CD4-positive, alpha-beta T cell (primary cell): ENCODE measurements at regions not wholly inside any gene's neighbourhood (a gene's known extent, or its start where the extent isn't known, plus 50 kb on each side); places are given as distances from the start of the nearest gene placed in this dataset.

Experiments used
- ATAC-seq: fragments of 200-7000 bp; cut with Tn5 transposase; one replicate; pipeline ENCODE4 v1.10.0; 2022; ENCODE audit warnings: mild to moderate bottlenecking; ENCODE audit not compliant: poor library complexity
- CTCF ChIA-PET: fragments of 350-600 bp; sonication (Branson Sonifier 250); formaldehyde crosslinking; loops from one replicate; lab custom pipeline; 2021; ENCODE audit warnings: antibody characterized with exemption, inconsistent platforms; lab: Charles Lee
- POLR2A ChIA-PET: fragments of 350-600 bp; sonication (Branson Sonifier 250); formaldehyde crosslinking; loops from one replicate; lab custom pipeline; 2021; ENCODE audit warnings: antibody characterized with exemption, inconsistent platforms; lab: Charles Lee
- DNase-seq, 14 experiments: peaks; one replicate each; pipeline ENCODE4 v3.0.0-alpha.2; 2013 to 2020; ENCODE audit warnings: mixed read lengths in 2 of 14
- H3K27ac ChIP-seq, 2 donors: one replicate each; pipeline versions ENCODE4 v1.5.1 to v1.7.0; 2013; ENCODE audit warnings: low read length in 2 of 2, low read depth in 1 of 2, mild to moderate bottlenecking in 1 of 2
- H3K27me3 ChIP-seq, 2 experiments: 1 replicate in 1 of 2; 2 replicates in 1 of 2; pipeline versions ENCODE4 v1.6.1 to v1.7.0; 2013; ENCODE audit warnings: low read length in 2 of 2, control low read depth in 1 of 2, mild to moderate bottlenecking in 1 of 2, moderate library complexity in 1 of 2; ENCODE audit not compliant: insufficient read depth in 2 of 2, control insufficient read depth in 1 of 2
- H3K36me3 ChIP-seq: one replicate; pipeline ENCODE4 v1.6.1; 2013; ENCODE audit warnings: low read length, control low read depth; ENCODE audit not compliant: insufficient read depth
- H3K4me1 ChIP-seq: one replicate; pipeline ENCODE4 v1.6.1; 2013; ENCODE audit warnings: low read length, control low read depth; ENCODE audit not compliant: insufficient read depth
- H3K4me3 ChIP-seq: one replicate; pipeline ENCODE4 v1.5.1; 2013; ENCODE audit warnings: mild to moderate bottlenecking, low read length, moderate library complexity
- H3K9me3 ChIP-seq, 2 experiments: 1 replicate in 1 of 2; 2 replicates in 1 of 2; pipeline versions ENCODE4 v1.6.1 to v1.7.0; 2013; ENCODE audit warnings: low read length in 2 of 2, mild to moderate bottlenecking in 2 of 2, control low read depth in 1 of 2, moderate library complexity in 1 of 2; ENCODE audit not compliant: control insufficient read depth in 1 of 2, insufficient read depth in 1 of 2
- H3K27ac Mint-ChIP-seq: one replicate; pipeline ENCODE4 v1.8.0; 2020; ENCODE audit warnings: mixed read lengths
- H3K27me3 Mint-ChIP-seq: one replicate; pipeline ENCODE4 v1.8.0; 2021; ENCODE audit warnings: mixed read lengths
- H3K36me3 Mint-ChIP-seq: one replicate; pipeline ENCODE4 v1.8.0; 2021; ENCODE audit warnings: low read depth, mixed read lengths
- H3K4me1 Mint-ChIP-seq: one replicate; pipeline ENCODE4 v1.8.0; 2021; ENCODE audit warnings: low read depth, mixed read lengths
- H3K4me3 Mint-ChIP-seq: one replicate; pipeline ENCODE4 v1.8.0; 2020; ENCODE audit warnings: mild to moderate bottlenecking, mixed read lengths
- H3K9me3 Mint-ChIP-seq: one replicate; pipeline ENCODE4 v1.8.0; 2020; ENCODE audit warnings: mixed read lengths
- intact Hi-C, 2 experiments: fragments of 100-400 bp; cut with DNase I in 1 of 2; cut with micrococcal nuclease in 1 of 2; formaldehyde crosslinking; loops; one replicate each; pipeline versions ENCODE4 v1.15.1 to v1.9.0; 2023 to 2025; cut with DNase I, micrococcal nuclease
- TF ChIP-seq, protein P1 (sequence below): fragments of 200-600 bp; IDR thresholded peaks from one replicate; pipeline ENCODE4 v1.8.0; 2022; ENCODE audit warnings: antibody characterized with exemption, mild to moderate bottlenecking

DNA sequence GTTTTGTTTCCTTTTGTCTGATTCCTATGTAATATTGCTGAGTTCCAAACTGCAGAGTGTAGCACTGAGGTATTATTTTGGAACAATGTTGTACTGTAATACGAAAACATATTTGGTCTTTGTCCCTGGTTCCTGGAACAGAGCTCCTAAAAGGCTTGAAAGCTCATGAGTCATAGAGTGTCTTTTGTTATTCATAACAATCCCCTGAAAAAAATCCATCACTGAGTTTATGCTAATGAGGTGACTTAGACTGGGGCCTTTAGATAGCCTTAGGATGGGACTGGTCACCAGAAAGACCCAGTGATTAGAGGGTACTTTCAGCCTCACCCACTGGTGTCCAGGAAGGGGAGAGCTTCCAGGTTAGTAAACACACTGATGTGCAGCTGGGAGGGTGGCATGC is 132.7 kb upstream of the POU5F2 start:
- no peak for ATAC-seq
- peaks cover 66% of the 10 kb centered on the region for H3K36me3 Mint-ChIP-seq
- CTCF ChIA-PET, result no interaction called here

DNA sequence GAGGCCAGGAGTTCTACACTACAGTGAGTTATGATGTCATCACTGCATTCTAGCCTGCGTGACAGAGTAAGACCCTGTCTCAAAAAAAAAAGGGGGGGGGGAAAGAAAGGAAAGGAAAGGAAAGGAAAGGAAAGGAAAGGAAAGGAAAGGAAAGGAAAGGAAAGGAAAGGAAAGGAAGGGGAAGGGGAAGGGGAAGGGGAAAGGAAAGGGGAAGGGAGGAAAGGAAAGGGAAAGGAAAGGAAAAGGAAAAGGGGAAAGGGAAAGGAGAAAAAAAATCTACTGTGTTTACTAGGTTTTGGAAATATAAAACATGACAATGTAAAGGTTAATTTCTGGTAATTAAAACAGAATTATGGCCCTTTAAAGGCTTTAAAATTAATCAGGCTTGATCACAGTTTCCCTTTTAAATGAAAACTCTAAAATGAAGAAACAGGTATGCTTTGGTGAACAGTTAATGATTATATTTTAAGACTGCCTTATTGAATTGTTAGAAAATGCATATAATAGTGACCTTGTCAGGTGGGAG is 131.9 kb upstream of the POU5F2 start:
- H3K4me3 ChIP-seq, result no peak overlapping the region
- TF ChIP-seq, protein P1, sequence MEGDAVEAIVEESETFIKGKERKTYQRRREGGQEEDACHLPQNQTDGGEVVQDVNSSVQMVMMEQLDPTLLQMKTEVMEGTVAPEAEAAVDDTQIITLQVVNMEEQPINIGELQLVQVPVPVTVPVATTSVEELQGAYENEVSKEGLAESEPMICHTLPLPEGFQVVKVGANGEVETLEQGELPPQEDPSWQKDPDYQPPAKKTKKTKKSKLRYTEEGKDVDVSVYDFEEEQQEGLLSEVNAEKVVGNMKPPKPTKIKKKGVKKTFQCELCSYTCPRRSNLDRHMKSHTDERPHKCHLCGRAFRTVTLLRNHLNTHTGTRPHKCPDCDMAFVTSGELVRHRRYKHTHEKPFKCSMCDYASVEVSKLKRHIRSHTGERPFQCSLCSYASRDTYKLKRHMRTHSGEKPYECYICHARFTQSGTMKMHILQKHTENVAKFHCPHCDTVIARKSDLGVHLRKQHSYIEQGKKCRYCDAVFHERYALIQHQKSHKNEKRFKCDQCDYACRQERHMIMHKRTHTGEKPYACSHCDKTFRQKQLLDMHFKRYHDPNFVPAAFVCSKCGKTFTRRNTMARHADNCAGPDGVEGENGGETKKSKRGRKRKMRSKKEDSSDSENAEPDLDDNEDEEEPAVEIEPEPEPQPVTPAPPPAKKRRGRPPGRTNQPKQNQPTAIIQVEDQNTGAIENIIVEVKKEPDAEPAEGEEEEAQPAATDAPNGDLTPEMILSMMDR, result no peak
- H3K4me3 Mint-ChIP-seq, result no peak overlapping the region
- ATAC-seq, result no peak
- ChIA-PET CTCF (no interaction called here), POLR2A (no interaction called here)
- peaks cover 65% of the 10 kb centered on the region for H3K36me3 Mint-ChIP-seq
- no peaks in the 10 kb centered on the region for H3K9me3 Mint-ChIP-seq
- no peak for DNase-seq
- no peak overlapping the region for H3K27ac ChIP-seq
- no peaks in the 10 kb centered on the region for H3K9me3 ChIP-seq
- H3K27me3 ChIP-seq, result no peaks in the 10 kb centered on the region
- intact Hi-C loops, result no loop called here
- no peaks in the 10 kb centered on the region for H3K36me3 ChIP-seq
- H3K27ac Mint-ChIP-seq, result no peak overlapping the region
- H3K4me1 Mint-ChIP-seq, result no peaks in the 10 kb centered on the region
- H3K4me1 ChIP-seq, result no peaks in the 10 kb centered on the region
- H3K27me3 Mint-ChIP-seq, result no peaks in the 10 kb centered on the region

More for the DNA sequence above, 132.7 kb upstream of the POU5F2 start:
- H3K9me3 Mint-ChIP-seq, result no peaks in the 10 kb centered on the region
- H3K4me3 ChIP-seq, result no peak overlapping the region
- H3K4me1 ChIP-seq, result no peaks in the 10 kb centered on the region
- no peaks in the 10 kb centered on the region for H3K4me1 Mint-ChIP-seq
- intact Hi-C loops, result no loop called here
- H3K27me3 Mint-ChIP-seq, result no peaks in the 10 kb centered on the region
- DNase-seq, result no peak
- no peak overlapping the region for H3K27ac Mint-ChIP-seq
- POLR2A ChIA-PET, result no interaction called here
- no peaks in the 10 kb centered on the region for H3K36me3 ChIP-seq
- H3K27me3 ChIP-seq, result no peaks in the 10 kb centered on the region
- TF ChIP-seq, protein P1, result no peak
- H3K9me3 ChIP-seq, result no peaks in the 10 kb centered on the region
- no peak overlapping the region for H3K4me3 Mint-ChIP-seq
- no peak overlapping the region for H3K27ac ChIP-seq

DNA sequence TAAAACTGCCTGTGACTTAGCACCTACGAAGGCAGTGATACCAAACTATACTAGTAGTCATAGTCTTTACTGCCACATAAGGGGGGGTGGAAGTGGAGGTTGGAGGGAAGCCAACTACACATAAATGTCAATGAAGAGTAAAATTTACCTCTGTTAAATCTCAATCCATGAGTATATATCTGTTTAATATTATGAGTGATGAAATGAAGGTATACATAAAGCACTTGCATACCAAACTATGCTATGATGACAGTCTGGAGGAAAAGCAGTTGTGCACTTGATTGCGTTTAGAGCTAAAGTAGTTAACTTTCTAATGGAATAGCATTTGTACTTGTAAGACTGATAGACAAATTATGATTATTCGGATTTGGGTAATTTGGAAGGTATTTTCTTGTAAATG is 129.2 kb upstream of the POU5F2 start:
- intact Hi-C loops, result no loop called here
- Mint-ChIP-seq H3K4me3 (no peak overlapping the region), H3K36me3 (peaks cover 62% of the 10 kb centered on the region), H3K4me1 (no peaks in the 10 kb centered on the region), H3K27ac (no peak overlapping the region), H3K9me3 (no peaks in the 10 kb centered on the region), H3K27me3 (no peaks in the 10 kb centered on the region)
- DNase-seq (no peak), ATAC-seq (no peak)
- CTCF ChIA-PET, result no interaction called here
- Histone ChIP-seq H3K36me3 (peaks cover 9% of the 10 kb centered on the region), H3K4me3 (no peak overlapping the region), H3K4me1 (no peaks in the 10 kb centered on the region), H3K9me3 (no peaks in the 10 kb centered on the region), H3K27me3 (no peaks in the 10 kb centered on the region), H3K27ac (no peak overlapping the region)
- POLR2A ChIA-PET, result no interaction called here
- TF ChIP-seq, protein P1, result no peak
